ENCODE measurements at regions not wholly inside any gene's neighbourhood (a gene's known extent, or its start where the extent isn't known, plus 50 kb on each side); places are given as distances from the start of the nearest gene placed in this dataset.
"Not testable (repeated sequence)": the region's sequence is repeated elsewhere in the genome, so short reads cannot be mapped to it uniquely, and the experiment has no call there.

DNA sequence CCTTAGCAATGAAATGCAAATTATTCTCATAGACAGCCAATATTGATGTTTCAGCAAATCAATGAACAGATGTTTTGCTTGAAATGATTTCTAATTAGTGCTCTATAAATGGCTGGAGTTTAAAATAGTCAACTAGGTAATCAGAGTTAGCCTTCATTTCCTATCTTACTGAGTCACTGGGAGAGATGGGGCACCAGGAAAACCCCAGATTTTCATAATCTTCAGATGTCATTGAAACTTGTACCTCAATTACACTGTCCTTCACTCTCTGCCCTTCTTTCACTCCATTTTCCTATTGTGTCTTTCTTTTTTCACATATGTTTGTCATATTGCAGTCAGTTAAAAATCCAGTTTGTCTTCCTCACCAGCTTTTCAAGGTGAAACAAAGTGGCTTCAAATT lies 92.7 kb downstream of the C12orf75 start:
- no peak for DNase-seq

DNA sequence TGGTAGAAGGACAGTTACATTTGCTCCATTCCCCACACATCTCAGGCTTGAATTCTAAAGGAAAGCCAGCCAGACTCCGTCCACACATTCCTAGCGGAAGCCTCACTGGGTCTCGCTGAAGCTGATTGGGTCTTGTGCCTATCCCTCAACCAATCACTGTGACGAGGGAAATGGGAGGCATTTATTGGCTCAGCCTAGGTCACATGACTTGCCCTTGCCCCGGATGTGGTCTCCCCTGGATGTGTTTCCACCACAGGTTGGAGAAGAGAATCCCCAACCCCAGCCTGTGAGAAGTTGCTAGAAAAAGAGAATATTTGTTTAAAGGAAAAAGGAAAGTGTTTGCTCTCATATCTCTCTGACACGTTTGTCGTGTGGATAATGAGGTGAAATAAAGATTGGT lies 93.4 kb downstream of the C12orf75 start:
- no peak for DNase-seq

DNA sequence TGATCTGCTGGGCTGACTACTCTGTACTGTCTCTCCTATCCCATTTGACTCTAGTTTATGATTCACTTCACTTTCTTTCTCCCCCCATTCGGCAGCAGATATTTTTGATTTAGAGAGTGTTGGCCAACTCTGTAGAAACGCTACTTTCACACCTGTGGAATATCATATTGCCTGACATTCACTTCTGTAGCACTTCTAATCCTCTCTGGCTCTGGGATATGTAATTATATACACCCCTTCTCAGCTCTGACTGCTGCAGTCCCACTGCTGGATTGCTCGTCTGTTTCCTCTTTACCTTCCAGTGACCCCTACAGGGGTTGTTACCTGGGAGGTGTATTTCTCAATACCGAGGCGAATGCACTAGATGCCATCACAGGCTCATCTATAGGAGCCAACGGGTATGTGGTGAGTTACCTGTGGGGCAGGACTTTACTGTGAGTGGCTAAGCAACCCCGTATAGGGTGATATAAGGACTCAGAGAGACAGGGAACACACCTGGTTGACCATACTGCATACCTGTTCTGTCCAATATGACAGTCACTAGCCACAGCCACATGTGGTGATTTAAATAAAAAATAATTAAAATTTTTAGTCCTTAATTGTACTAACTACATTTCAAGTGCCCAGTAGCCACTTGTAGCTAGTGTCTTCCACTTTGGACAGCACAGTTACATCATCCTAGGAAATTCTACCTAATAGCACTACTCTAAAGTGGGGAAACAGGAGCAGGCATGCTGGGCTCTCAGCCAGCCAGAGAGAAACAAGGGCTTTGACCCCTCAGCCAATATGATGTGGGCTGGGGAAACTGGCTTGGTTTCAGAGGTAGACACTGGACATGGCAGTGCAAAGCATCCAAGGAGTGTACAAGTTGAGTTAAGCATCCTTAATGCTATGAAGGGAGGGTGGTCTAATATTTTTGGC lies 95.0 kb downstream of the C12orf75 start:
- DNase-seq = no peak

DNA sequence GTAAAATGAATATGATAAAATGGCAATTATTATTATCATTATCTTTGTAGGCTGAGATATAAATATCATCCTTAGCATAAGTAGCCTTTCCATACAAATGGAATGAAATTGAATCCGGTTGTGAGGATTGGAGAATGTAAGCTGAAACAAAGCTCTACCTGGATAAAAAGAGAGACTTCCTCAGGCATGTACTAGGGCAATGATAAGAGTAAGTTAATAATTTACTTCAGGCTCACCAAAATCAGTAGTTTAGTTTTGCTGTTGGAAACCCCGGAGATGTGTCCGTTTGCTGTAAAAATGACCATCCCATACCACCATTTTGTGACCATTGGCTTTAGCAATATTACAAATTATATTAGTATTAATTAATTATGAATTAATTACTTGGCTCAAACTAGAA lies 96.3 kb downstream of the C12orf75 start:
- no peak for DNase-seq

DNA sequence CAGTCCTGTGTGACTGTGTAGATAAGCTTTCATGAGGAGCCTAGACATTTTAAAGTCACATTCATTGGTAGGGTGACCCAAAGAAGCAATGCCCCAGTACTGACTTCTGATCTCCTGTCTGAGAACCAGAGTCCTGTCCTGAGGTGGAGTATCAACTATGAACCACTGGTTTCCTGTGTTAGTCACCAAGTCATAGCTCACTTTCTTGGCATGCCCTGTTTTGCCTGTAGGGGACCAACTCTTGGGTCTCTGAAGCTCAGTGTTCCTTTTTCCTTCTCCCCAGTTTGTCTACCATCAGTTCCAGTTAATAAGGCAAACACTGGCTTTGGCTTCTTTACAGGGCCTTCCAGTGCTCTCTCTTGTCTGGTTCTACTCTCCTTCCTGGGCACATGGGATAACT lies 97.4 kb downstream of the C12orf75 start:
- no peak for DNase-seq

DNA sequence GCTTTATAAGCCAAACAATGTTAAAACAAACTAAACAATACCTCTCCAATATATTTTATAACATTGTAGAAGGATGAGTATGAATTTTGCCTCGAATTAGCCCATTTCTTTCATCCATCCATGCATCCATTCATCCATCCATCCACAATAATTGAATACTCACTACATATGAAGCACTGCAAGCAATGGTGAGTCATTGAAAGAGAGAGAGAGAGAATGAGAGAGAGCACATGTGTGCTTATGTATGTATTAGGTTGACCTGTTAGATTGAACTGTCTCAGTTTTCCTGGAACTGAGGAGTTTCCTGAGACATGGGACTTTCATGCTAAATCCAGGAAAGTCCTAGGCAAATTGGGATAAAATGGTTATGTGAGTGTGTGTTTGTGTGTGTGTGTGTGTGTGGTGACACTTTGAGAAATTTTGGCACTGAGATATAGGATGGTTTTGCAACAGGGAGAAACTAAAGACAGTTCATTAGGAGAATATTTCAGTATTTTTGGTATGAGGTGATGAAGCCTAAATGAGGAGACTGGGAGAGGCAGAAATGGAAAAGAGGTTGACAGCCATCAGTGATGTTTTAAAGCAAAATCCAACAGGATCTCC lies 98.4 kb downstream of the C12orf75 start:
- DNase-seq = no peak

DNA sequence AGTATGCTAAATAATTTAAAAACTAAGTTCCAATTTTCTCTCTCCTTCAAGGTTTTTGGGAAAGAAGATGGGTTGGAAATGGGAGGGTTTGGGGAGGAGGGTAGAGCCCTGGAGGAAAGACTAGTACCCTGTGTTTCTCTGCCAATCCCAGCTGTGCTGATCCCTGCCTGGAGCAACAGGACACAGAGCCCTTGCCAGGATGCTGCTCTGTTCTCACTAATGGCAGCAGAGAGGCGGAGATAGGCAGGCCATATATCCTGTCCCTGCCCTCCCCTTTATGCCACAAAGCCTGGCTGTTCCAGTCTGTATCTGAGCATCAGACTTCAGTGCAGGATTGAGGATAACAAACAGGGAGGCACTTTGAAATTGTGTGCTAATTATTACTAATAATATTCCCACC lies 99.0 kb downstream of the C12orf75 start:
- DNase-seq = no peak

DNA sequence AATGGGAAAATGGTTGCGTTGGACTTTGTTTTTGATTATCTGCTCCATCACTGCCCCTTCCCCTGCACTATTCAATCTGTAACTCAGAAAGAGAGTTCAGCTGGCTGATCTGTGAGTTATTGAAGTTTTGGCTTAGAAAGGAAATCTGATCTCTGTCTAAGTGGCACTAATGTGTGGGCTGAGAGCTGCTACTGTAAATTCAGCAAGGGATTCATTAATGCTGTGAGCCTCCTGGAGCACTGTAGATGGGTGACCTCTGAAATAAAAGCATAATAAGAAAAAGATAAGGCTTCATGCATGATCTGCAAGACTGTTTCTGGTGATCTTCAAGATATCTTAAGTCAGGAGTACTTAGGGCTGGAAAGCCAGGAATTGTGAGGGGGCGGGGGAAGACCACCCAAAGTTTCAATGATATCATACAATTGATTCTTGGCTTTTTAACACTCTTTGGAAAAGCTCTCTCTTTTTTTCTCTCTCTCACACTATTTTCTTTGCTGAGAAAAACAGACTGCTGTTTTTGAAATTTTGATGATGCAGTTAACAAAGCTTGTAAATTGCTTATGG lies 101.1 kb downstream of the C12orf75 start:
- no peak for DNase-seq

DNA sequence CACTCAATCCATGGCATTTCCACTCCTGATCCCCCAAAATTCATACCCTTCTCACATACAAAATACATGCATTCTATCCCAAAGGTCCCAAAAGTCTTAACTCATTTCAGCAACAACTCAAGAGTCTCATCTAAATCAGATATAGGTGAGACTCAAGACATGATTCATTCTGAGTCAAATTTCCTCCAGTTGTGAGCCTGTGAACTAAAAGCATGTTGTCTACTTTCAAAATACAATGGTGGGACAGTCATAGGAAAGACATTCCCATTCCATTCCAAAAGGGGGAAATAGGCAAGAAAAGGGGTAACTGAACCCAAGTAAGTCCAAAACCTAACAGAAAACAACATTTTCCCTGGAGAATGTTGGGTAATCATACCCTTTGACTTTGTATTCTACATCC lies 103.3 kb downstream of the C12orf75 start:
- no peak for DNase-seq

DNA sequence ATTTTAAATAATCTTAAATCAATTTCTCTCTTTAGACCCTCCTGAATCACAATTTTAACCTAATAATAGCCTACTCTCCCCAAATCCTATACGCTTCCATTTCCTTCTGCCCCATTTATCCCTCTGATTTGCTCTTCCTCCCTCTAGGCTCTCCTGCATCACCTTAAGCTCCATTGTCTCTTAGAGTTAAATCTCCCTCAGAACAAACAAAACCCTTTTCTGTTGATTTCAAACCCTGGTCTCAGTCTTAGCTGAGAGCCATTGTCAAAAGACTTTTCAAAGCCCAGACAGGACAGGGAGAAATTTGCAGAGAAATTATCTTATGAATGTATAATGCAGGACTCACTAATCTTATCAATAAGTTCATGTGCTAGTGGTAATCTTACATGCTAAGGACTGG lies 106.1 kb downstream of the C12orf75 start:
- no peak for DNase-seq

DNA sequence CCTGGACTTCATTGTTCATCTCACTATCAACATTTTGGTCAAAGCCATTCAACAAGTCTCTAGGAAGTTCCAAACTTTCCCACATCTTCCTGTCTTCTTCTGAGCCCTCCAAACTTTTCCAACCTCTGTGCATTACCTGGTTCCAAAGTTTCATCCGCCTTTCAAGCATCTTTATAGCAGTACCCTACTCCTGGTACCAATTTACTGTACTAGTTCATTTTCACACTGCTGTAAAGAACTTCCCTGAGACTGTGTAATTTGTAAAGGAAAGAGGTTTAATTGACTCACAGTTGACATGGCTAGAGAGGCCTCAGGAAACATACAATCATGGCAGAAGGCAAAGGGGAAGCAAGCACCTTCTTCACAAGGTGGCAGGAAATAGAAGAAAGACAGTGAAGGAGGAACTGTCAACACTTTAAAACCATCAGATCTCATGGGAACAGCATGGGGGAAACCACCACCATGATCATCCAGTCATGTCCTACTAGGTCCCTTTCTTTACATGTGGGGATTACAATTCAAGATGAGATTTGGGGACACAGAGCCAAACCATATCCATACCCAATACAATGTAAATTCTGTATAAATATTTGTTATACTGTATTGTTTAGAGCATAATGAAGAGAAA lies 109.7 kb downstream of the C12orf75 start:
- DNase-seq = no peak

DNA sequence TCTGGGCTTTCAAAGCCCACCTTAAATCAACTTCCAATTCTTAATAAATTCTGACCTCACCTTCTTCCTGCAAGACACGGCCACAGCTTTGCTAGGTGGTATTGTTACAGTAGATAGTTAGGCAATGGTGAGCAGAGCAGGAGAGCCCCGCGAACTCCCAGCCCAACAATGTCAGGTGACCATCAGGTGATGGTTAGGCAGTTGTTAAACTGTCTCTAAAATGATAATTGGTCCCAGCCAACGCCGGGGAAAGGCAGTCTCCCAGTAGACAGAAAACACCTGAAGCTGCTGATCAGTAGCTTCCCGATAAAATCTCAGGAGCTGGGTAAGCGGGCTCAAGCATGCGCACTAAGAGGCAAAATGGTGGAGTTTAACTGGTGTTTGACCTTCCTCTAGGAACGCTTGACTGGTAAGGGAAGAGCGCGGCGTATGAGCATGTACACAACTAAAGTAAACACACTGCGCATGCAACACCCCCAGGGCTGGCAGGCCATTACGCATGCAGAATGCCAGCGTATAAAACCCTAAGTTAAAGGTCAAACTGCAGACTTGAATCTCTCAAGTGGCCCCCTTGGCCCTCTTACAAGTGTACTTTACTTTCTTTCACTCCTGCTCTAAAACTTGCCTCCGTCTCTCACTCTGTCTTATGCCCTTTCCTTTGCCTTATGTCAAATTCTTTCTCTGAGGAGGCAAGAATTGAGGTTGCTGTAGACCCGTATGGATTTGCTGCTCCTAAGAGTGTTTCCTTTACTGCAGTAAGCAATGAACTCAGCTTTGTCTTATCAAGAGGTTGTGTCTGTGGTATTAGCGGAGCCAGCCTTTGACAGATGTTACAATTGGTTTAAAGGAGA lies 113.5 kb downstream of the C12orf75 start:
- peak; percentile 32 for DNase-seq

DNA sequence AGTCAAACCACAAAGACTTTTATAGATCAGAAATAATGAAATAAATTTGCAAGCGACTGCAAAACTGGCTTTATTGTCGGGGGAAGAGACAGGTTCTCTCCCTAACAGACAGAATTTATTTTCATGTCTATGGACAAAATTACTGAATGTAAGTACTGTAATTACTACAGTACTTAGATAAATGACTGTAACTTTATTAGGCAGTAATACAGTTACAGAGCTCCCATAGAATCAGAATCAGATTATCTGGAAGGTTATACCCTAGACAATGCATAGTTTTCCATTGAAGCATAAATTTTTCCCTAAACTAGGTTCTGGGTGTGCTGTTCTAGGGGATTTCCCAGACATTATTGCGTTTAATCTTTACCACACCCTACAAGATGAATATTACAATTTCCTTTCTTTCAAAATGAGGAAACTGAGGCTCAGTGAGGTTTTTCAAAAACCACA lies 114.2 kb downstream of the C12orf75 start:
- no peak for DNase-seq

DNA sequence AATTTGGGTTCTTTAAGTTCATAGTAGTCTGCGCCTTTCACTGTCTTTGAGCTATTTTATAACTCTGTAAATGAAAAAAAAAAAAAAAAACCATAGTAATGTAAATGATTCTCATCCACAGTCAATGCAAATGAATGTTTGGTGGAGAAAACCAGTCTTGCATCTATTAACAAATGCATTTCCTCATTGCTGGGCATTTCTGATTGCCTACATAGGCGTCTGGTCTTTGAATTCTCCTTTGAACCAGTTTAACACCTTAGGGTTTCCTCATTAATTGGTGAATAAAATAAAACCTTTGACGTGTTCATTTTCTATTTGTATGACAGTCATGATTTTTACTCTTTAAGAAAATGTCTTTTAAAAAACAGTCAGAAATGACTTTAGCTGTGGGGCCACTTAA lies 114.8 kb downstream of the C12orf75 start:
- DNase-seq = no peak

DNA sequence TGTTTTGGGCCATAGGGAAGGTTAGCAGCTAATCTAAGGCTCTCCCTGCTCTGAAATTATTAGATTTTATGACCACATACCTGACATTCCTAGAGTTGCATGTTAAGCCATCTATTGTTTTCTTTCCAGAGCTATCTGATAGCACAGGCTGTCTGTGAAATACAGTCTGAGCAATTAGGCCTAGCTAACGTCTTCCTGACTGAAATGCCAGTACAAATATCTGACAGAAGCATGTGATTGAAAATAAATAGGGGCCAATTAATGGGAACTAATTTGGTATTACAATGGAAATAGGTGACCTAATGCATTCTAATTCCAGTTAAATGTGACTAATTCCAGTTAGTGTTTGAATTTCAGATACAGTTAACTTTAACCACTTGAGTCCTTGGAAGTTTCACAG lies 115.2 kb downstream of the C12orf75 start:
- no peak for DNase-seq

DNA sequence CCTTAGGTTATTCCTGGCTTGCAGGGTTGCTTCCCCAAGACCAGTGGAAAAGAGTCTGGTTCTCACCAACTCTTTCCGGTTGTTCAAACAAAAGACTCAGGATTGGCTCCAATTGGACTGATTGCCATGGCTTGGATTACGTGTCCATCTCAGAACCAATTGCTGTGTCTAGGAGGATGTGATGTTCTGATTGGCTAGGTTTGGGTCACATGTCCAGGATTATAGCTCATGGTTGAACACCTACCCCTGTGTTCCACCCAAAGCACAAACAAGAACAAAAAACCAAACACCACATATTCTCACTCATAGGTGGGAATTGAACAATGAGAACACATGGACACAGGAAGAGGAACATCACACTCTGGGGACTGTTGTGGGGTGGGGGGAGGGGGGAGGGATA lies 116.0 kb downstream of the C12orf75 start:
- DNase-seq = not testable (repeated sequence)

DNA sequence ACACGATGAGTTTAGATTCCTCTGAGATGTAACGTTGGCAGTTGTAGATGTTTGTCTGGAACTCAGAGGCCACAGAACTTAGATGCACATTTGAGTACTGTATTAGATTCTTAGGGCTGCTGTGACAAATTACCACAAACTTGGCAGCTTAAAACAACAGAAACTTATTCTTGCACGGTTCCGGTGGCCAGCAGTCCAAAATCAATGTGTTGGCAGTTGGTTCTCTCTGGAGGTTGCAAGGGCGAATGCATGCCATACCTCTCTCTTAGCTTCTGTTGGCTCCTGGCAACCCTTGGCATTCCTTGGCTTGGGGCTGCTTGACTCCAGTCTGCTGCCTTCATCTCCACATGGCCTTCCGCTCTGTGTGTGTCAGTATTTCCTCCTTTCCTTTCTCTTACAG lies 118.9 kb downstream of the C12orf75 start:
- DNase-seq = no peak

DNA sequence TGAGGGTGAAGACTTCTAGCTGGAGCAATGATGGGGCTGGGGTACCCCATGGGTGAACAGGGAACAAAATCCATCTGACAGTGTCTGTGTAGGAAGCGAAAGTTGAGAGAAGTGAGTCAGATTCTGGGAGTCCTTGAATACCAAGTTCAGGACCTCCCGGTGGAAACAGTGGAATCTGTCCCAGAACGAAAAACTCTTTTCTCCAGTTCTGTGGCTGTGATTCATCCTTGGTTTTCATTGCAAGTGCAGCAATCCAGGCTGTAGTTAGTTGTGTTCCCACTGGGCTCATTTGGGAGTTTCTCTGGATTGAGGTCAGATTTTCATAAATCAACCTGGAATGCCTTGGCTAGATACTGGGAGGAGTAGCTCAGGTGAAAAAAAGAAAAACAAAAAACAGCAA lies 120.7 kb downstream of the C12orf75 start:
- no peak for DNase-seq

DNA sequence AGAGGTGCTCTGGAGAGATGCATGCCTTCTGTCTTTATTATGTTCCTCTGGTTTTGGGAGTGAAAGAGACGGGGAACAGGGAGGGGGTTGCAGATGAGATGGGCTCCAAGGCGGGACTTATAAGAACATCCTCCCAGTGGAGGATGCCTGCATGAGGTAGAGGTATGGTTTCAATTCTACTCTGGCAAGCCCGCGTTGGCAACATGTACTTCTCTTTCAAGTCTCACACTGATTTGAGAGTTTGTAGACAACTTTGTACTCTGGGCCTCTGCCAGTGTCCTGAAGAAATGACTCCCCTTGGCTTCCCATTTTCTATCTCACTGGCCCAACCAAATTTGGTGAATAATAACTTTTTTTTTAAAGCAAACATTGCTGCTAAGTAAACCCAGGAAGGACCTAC lies 121.3 kb downstream of the C12orf75 start:
- DNase-seq = no peak

DNA sequence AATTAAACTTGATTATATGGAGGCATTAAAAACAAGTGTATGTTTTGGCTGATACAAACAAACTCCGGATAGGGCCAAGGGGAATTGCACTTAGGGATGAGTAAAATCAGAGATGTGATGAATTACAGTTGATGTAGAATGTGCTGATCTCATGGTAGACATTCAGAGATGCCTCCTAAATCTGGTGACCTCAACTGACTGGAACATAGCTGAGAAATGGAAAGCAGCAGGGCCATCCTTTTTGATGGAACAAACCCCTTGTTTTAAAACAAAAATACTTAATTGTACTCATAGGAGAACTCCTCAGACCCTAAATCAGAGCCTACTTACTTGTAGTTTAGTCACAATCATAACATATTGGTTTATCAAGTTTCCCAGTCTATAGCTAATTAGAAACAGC lies 122.8 kb downstream of the C12orf75 start:
- DNase-seq = no peak

DNA sequence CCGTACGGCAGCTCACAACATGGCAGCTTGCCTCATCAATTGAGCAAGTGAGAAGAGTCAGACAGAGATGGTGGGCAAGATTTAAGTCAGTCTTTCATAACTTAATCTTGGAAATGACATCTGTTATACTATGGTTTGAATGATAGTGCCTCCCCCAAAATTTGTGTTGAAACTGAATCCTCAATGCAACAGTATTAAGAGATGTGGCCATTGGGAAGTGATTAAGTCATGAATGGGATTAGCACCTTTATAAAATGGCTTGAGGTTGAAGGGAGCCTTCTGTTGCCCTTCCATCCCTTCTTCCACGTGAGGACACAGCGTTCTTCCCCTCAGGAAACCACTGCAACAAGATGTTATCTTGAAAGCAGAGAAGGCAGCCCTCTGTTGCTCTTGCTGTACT lies 124.2 kb downstream of the C12orf75 start:
- DNase-seq = no peak

DNA sequence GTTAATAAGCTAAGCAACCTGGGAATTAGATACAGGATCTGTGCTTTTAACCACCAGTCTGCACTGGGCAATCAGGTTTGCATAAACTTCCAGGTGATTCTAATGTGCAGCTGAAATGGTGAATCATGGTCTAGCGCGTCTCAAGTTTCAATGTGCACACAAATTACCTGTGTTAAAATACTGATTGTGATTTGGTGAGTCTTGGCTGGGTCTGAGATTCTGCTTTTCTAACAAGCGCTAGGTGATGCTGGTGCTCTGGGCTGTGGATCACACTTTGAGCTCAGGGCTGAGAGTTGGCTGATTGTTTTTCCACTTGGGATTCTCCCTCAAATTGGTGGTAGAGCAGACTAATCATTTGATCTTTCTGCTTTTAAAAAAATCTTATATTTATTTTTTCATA lies 124.8 kb downstream of the C12orf75 start:
- peak; percentile 46 for DNase-seq

DNA sequence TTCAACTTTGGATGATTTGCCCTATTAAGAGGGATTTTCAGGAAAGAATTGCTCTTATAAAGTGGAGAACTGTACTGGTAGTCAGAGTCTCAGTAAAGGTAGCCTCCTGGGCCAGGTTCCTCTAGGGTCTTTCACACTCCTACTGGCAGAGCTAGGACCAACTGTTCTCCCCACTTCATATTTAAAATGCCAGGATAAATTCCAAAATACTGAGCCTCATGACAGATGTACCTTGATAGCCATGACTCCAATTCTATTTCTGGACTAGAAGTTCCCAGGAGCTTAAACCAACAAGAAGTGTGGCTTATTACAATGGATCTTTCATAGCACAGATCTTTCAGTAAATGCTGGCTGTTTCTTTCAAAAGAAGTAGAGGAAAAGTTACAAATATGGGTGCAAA lies 126.5 kb downstream of the C12orf75 start:
- DNase-seq = no peak
